Suprapubic skin (tissue), 4 donors: ENCODE measurements at regions not wholly inside any gene's neighbourhood (a gene's known extent, or its start where the extent isn't known, plus 50 kb on each side); places are given as distances from the start of the nearest gene placed in this dataset.

Experiments
- POLR2A ChIP-seq, 2 donors: fragments of 450-650 bp; IDR thresholded peaks; one replicate each; pipeline ENCODE4 v1.6.1; 2017; ENCODE audit warnings: antibody characterized with exemption in 2 of 2, mild to moderate bottlenecking in 2 of 2, moderate library complexity in 2 of 2
- POLR2AphosphoS5 ChIP-seq, 3 donors: sonication (generic); formaldehyde crosslinking; IDR thresholded peaks; one replicate each; pipeline ENCODE4 v1.6.1; 2017; ENCODE audit warnings: antibody characterized with exemption in 3 of 3
- TF ChIP-seq, protein P1 (sequence below), 2 donors: fragments of 200-600 bp in 1 of 2; fragments of 450-650 bp in 1 of 2; sonication (generic) in 1 of 2; IDR thresholded peaks; one replicate each; pipeline ENCODE4 v1.5.1; 2016 to 2019; ENCODE audit warnings: antibody characterized with exemption in 2 of 2, mild to moderate bottlenecking in 1 of 2, moderate library complexity in 1 of 2

DNA sequence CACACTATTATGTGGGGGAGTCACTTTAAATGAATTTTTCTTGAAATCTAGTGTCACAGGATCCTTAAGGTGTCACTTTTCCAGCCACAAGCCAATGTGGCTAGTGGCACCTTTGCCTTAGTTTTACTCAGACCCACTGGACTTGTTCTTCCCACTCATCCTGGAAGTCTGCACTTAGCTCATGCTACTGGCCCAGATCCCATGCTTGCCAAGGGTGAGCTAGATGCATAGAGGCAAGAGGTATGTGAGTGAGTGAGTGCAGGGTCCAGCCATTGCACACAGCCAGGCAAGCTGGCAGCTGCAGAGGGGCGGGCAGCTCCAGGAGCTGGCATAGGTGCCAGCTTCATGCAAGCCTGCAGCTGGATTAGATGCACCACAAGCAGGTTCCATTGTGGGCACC lies 81.0 kb downstream of the CGGBP1 start:
- TF ChIP-seq, protein P1, sequence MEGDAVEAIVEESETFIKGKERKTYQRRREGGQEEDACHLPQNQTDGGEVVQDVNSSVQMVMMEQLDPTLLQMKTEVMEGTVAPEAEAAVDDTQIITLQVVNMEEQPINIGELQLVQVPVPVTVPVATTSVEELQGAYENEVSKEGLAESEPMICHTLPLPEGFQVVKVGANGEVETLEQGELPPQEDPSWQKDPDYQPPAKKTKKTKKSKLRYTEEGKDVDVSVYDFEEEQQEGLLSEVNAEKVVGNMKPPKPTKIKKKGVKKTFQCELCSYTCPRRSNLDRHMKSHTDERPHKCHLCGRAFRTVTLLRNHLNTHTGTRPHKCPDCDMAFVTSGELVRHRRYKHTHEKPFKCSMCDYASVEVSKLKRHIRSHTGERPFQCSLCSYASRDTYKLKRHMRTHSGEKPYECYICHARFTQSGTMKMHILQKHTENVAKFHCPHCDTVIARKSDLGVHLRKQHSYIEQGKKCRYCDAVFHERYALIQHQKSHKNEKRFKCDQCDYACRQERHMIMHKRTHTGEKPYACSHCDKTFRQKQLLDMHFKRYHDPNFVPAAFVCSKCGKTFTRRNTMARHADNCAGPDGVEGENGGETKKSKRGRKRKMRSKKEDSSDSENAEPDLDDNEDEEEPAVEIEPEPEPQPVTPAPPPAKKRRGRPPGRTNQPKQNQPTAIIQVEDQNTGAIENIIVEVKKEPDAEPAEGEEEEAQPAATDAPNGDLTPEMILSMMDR (IDR thresholded peaks at IDR 0.05): no peak
- TF ChIP-seq POLR2A (IDR thresholded peaks at IDR 0.05): no peak
- TF ChIP-seq POLR2AphosphoS5 (IDR thresholded peaks at IDR 0.05): no peak
